ENCODE measurements at regions not wholly inside any gene's neighbourhood (a gene's known extent, or its start where the extent isn't known, plus 50 kb on each side); places are given as distances from the start of the nearest gene placed in this dataset.

- TF ChIP-seq POLR2AphosphoS5 (IDR thresholded peaks at IDR 0.05; ENCODE audit: insufficient read depth, low read depth, low read length) (no peak), POLR2A (IDR thresholded peaks at IDR 0.05; ENCODE audit: low read depth, low read length) (no peak)
- TF ChIP-seq, protein P1, sequence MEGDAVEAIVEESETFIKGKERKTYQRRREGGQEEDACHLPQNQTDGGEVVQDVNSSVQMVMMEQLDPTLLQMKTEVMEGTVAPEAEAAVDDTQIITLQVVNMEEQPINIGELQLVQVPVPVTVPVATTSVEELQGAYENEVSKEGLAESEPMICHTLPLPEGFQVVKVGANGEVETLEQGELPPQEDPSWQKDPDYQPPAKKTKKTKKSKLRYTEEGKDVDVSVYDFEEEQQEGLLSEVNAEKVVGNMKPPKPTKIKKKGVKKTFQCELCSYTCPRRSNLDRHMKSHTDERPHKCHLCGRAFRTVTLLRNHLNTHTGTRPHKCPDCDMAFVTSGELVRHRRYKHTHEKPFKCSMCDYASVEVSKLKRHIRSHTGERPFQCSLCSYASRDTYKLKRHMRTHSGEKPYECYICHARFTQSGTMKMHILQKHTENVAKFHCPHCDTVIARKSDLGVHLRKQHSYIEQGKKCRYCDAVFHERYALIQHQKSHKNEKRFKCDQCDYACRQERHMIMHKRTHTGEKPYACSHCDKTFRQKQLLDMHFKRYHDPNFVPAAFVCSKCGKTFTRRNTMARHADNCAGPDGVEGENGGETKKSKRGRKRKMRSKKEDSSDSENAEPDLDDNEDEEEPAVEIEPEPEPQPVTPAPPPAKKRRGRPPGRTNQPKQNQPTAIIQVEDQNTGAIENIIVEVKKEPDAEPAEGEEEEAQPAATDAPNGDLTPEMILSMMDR (IDR thresholded peaks at IDR 0.05; ENCODE audit: extremely low read depth in 1 of 2, insufficient read depth in 1 of 2, low read depth in 1 of 2, low read length in 2 of 2) = no peak
Measured at GRCh38 chr5:8341406-8341805, 472.5 kb downstream of the MTRR start.

All from endothelial cell of umbilical vein (primary cell).